ENCODE measurements at regions not wholly inside any gene's neighbourhood (a gene's known extent, or its start where the extent isn't known, plus 50 kb on each side); places are given as distances from the start of the nearest gene placed in this dataset.

- intact Hi-C loops (cut with micrococcal nuclease) = no loop called here
- Histone ChIP-seq H3K27me3 (ENCODE audit: insufficient read depth, low read length) (no peaks in the 10 kb centered on the region), H3K4me1 (ENCODE audit: insufficient read depth, low read length) (no peaks in the 10 kb centered on the region), H3K36me3 (ENCODE audit: insufficient read depth, low read length) (no peaks in the 10 kb centered on the region), H3K9me3 (ENCODE audit: control insufficient read depth in 1 of 2, low read length in 2 of 2) (no peaks in the 10 kb centered on the region), H3K4me3 (ENCODE audit: low read length in 2 of 2) (no peak overlapping the region), H3K27ac (ENCODE audit: low read depth, low read length) (no peak overlapping the region)
- no peak overlapping the region for H3K4me3 Mint-ChIP-seq
- no peaks in the 10 kb centered on the region for H3K4me1 Mint-ChIP-seq
- no peaks in the 10 kb centered on the region for H3K9me3 Mint-ChIP-seq
- H3K27ac Mint-ChIP-seq = no peak overlapping the region
- no peak for DNase-seq
- POLR2A ChIA-PET (ENCODE audit: partially characterized antibody) = no interaction called here
- CTCF ChIA-PET (ENCODE audit: partially characterized antibody) = no interaction called here
- H3K36me3 Mint-ChIP-seq = no peaks in the 10 kb centered on the region
- no peaks in the 10 kb centered on the region for H3K27me3 Mint-ChIP-seq
These were observed 204.9 kb downstream of the MRPL39 start for GRCh38 chr21:25402134-25402961.

- intact Hi-C loops (cut with micrococcal nuclease) = no loop called here
- no peak overlapping the region for H3K27ac ChIP-seq (ENCODE audit: low read depth, low read length)
- DNase-seq = no peak
- Mint-ChIP-seq H3K27ac (no peak overlapping the region), H3K4me3 (no peak overlapping the region), H3K36me3 (no peaks in the 10 kb centered on the region), H3K4me1 (peaks cover 4 to 6% (median 5%) of the 10 kb centered on the region in 4 donors), H3K27me3 (no peaks in the 10 kb centered on the region), H3K9me3 (no peaks in the 10 kb centered on the region)
- ChIA-PET POLR2A (ENCODE audit: partially characterized antibody) (no interaction called here), CTCF (ENCODE audit: partially characterized antibody) (interaction anchor here (1.1 kb wide), 1 partner anchor 14 kb away, joined by 5 read pairs; no protein-coding TSS in a partner anchor)
- H3K36me3 ChIP-seq (ENCODE audit: insufficient read depth, low read length) = no peaks in the 10 kb centered on the region
- H3K9me3 ChIP-seq (ENCODE audit: control insufficient read depth in 1 of 2, low read length in 2 of 2) = no peaks in the 10 kb centered on the region
- no peak overlapping the region for H3K4me3 ChIP-seq (ENCODE audit: low read length in 2 of 2)
- peaks cover 6% of the 10 kb centered on the region for H3K4me1 ChIP-seq (ENCODE audit: insufficient read depth, low read length)
- H3K27me3 ChIP-seq (ENCODE audit: insufficient read depth, low read length) = no peaks in the 10 kb centered on the region
These were observed 206.9 kb downstream of the MRPL39 start for GRCh38 chr21:25400427-25400826.

GRCh38 chr21:25398630-25399029 lies 208.7 kb downstream of the MRPL39 start:
- Histone ChIP-seq H3K4me1 (ENCODE audit: insufficient read depth, low read length) (peaks cover 6% of the 10 kb centered on the region), H3K4me3 (ENCODE audit: low read length in 2 of 2) (no peak overlapping the region), H3K9me3 (ENCODE audit: control insufficient read depth in 1 of 2, low read length in 2 of 2) (no peaks in the 10 kb centered on the region), H3K27me3 (ENCODE audit: insufficient read depth, low read length) (no peaks in the 10 kb centered on the region), H3K27ac (ENCODE audit: low read depth, low read length) (no peak overlapping the region), H3K36me3 (ENCODE audit: insufficient read depth, low read length) (no peaks in the 10 kb centered on the region)
- no peaks in the 10 kb centered on the region for H3K9me3 Mint-ChIP-seq
- H3K4me3 Mint-ChIP-seq = no peak overlapping the region
- peaks cover 4 to 6% (median 5%) of the 10 kb centered on the region in 4 donors for H3K4me1 Mint-ChIP-seq
- H3K36me3 Mint-ChIP-seq = no peaks in the 10 kb centered on the region
- no peak for DNase-seq
- no peaks in the 10 kb centered on the region for H3K27me3 Mint-ChIP-seq
- no peak overlapping the region for H3K27ac Mint-ChIP-seq
- ChIA-PET CTCF (ENCODE audit: partially characterized antibody) (interaction anchor here (1.1 to 1.4 kb wide), 2 partner anchors 8 to 16 kb away, joined by 3 read pairs; no protein-coding TSS in a partner anchor), POLR2A (ENCODE audit: partially characterized antibody) (no interaction called here)
- intact Hi-C loops (cut with micrococcal nuclease) = no loop called here

GRCh38 chr21:25396135-25396711 lies 211.1 kb downstream of the MRPL39 start:
- H3K27me3 Mint-ChIP-seq = no peaks in the 10 kb centered on the region
- H3K36me3 Mint-ChIP-seq = no peaks in the 10 kb centered on the region
- Histone ChIP-seq H3K27me3 (ENCODE audit: insufficient read depth, low read length) (no peaks in the 10 kb centered on the region), H3K36me3 (ENCODE audit: insufficient read depth, low read length) (no peaks in the 10 kb centered on the region), H3K9me3 (ENCODE audit: control insufficient read depth in 1 of 2, low read length in 2 of 2) (no peaks in the 10 kb centered on the region), H3K4me1 (ENCODE audit: insufficient read depth, low read length) (peaks cover 6% of the 10 kb centered on the region), H3K27ac (ENCODE audit: low read depth, low read length) (no peak overlapping the region), H3K4me3 (ENCODE audit: low read length in 2 of 2) (no peak overlapping the region)
- peaks cover 4 to 6% (median 5%) of the 10 kb centered on the region in 4 donors for H3K4me1 Mint-ChIP-seq
- peak in 1 of 5 donors; percentile 46 for DNase-seq
- intact Hi-C loops (cut with micrococcal nuclease) = no loop called here
- ChIA-PET CTCF (ENCODE audit: partially characterized antibody) (interaction anchor here (1.0 kb wide), 1 partner anchor 10 kb away, joined by 4 read pairs; no protein-coding TSS in a partner anchor), POLR2A (ENCODE audit: partially characterized antibody) (no interaction called here)
- H3K4me3 Mint-ChIP-seq = peak overlapping the region in 4 of 8 donors; percentile 2 to 51 (median 35)
- H3K9me3 Mint-ChIP-seq = no peaks in the 10 kb centered on the region
- H3K27ac Mint-ChIP-seq = peak overlapping the region in 2 of 7 donors; percentile 3 to 58

- Mint-ChIP-seq H3K27ac (no peak overlapping the region), H3K4me3 (no peak overlapping the region), H3K9me3 (no peaks in the 10 kb centered on the region), H3K4me1 (peaks cover 4 to 6% (median 5%) of the 10 kb centered on the region in 4 donors), H3K36me3 (no peaks in the 10 kb centered on the region), H3K27me3 (no peaks in the 10 kb centered on the region)
- H3K27ac ChIP-seq (ENCODE audit: low read depth, low read length) = no peak overlapping the region
- no peak for DNase-seq
- no peak overlapping the region for H3K4me3 ChIP-seq (ENCODE audit: low read length in 2 of 2)
- peaks cover 6% of the 10 kb centered on the region for H3K4me1 ChIP-seq (ENCODE audit: insufficient read depth, low read length)
- no peaks in the 10 kb centered on the region for H3K9me3 ChIP-seq (ENCODE audit: control insufficient read depth in 1 of 2, low read length in 2 of 2)
- no peaks in the 10 kb centered on the region for H3K36me3 ChIP-seq (ENCODE audit: insufficient read depth, low read length)
- ChIA-PET POLR2A (ENCODE audit: partially characterized antibody) (no interaction called here), CTCF (ENCODE audit: partially characterized antibody) (interaction anchor here (1.5 kb wide), 1 partner anchor 9 kb away, joined by 8 read pairs; no protein-coding TSS in a partner anchor)
- intact Hi-C loops (cut with micrococcal nuclease) = no loop called here
- H3K27me3 ChIP-seq (ENCODE audit: insufficient read depth, low read length) = no peaks in the 10 kb centered on the region
These were observed 215.5 kb downstream of the MRPL39 start for GRCh38 chr21:25391777-25392176.

GRCh38 chr21:25390701-25391100 lies 216.6 kb downstream of the MRPL39 start:
- intact Hi-C loops (cut with micrococcal nuclease) = no loop called here
- no peak overlapping the region for H3K4me3 Mint-ChIP-seq
- H3K27me3 Mint-ChIP-seq = peaks cover 0 to 2% of the 10 kb centered on the region in 2 donors

GRCh38 chr21:25387665-25388064 lies 219.6 kb downstream of the MRPL39 start:
- no peak overlapping the region for H3K27ac ChIP-seq (ENCODE audit: low read depth, low read length)
- H3K27ac Mint-ChIP-seq = no peak overlapping the region
- H3K36me3 Mint-ChIP-seq = no peaks in the 10 kb centered on the region
- H3K9me3 Mint-ChIP-seq = no peaks in the 10 kb centered on the region
- H3K4me3 Mint-ChIP-seq = no peak overlapping the region
- no peaks in the 10 kb centered on the region for H3K9me3 ChIP-seq (ENCODE audit: control insufficient read depth in 1 of 2, low read length in 2 of 2)
- DNase-seq = no peak
- H3K4me1 ChIP-seq (ENCODE audit: insufficient read depth, low read length) = no peaks in the 10 kb centered on the region
- no peaks in the 10 kb centered on the region for H3K36me3 ChIP-seq (ENCODE audit: insufficient read depth, low read length)
- H3K4me1 Mint-ChIP-seq = peaks cover 0 to 3% (median 0%) of the 10 kb centered on the region in 4 donors
- H3K4me3 ChIP-seq (ENCODE audit: low read length in 2 of 2) = no peak overlapping the region
- ChIA-PET CTCF (ENCODE audit: partially characterized antibody) (interaction anchor here (1.2 kb wide), 1 partner anchor 104 kb away, joined by 4 read pairs; no protein-coding TSS in a partner anchor), POLR2A (ENCODE audit: partially characterized antibody) (no interaction called here)
- intact Hi-C loops (cut with micrococcal nuclease) = loop anchor here (2.0 kb wide), 1 partner anchor 1535 kb away; no protein-coding TSS in a partner anchor
- H3K27me3 Mint-ChIP-seq = peaks cover 0 to 2% of the 10 kb centered on the region in 2 donors
- H3K27me3 ChIP-seq (ENCODE audit: insufficient read depth, low read length) = no peaks in the 10 kb centered on the region

More at GRCh38 chr21:25390701-25391100, 216.6 kb downstream of the MRPL39 start:
- Histone ChIP-seq H3K9me3 (ENCODE audit: control insufficient read depth in 1 of 2, low read length in 2 of 2) (no peaks in the 10 kb centered on the region), H3K36me3 (ENCODE audit: insufficient read depth, low read length) (no peaks in the 10 kb centered on the region), H3K27me3 (ENCODE audit: insufficient read depth, low read length) (no peaks in the 10 kb centered on the region), H3K4me3 (ENCODE audit: low read length in 2 of 2) (no peak overlapping the region), H3K4me1 (ENCODE audit: insufficient read depth, low read length) (no peaks in the 10 kb centered on the region), H3K27ac (ENCODE audit: low read depth, low read length) (no peak overlapping the region)
- no peak for DNase-seq
- ChIA-PET CTCF (ENCODE audit: partially characterized antibody) (interaction anchor here (1.4 to 1.5 kb wide), 2 partner anchors 8 kb away, joined by 3 to 8 read pairs; no protein-coding TSS in a partner anchor), POLR2A (ENCODE audit: partially characterized antibody) (no interaction called here)
- Mint-ChIP-seq H3K27ac (peak overlapping the region in 1 of 7 donors; percentile 2), H3K36me3 (no peaks in the 10 kb centered on the region), H3K9me3 (no peaks in the 10 kb centered on the region), H3K4me1 (no peaks in the 10 kb centered on the region)

Data from CD4-positive, alpha-beta memory T cell (primary cell).